ENCODE measurements at regions not wholly inside any gene's neighbourhood (a gene's known extent, or its start where the extent isn't known, plus 50 kb on each side); places are given as distances from the start of the nearest gene placed in this dataset.
"Not testable (repeated sequence)": the region's sequence is repeated elsewhere in the genome, so short reads cannot be mapped to it uniquely, and the experiment has no call there.

- no peak for DNase-seq
- in situ Hi-C loops (cut with HindIII; ENCODE audit: low pct_ligation_motif_present, low pct_unique_long_range_greater_than_20kb, low sequenced_read_pairs) = no loop called here
These were observed 81.4 kb upstream of the ARID1B start for GRCh38 chr6:156695742-156696141.

- no peak for DNase-seq
- in situ Hi-C loops (cut with HindIII; ENCODE audit: low pct_ligation_motif_present, low pct_unique_long_range_greater_than_20kb, low sequenced_read_pairs) = no loop called here
These were observed 82.5 kb upstream of the ARID1B start for GRCh38 chr6:156694679-156695078.

- in situ Hi-C loops (cut with HindIII; ENCODE audit: low pct_ligation_motif_present, low pct_unique_long_range_greater_than_20kb, low sequenced_read_pairs) = no loop called here
- DNase-seq = no peak
These were observed 86.2 kb upstream of the ARID1B start for GRCh38 chr6:156691018-156691417.

GRCh38 chr6:156689656-156690055, 87.5 kb upstream of the ARID1B start:
- in situ Hi-C loops (cut with HindIII; ENCODE audit: low pct_ligation_motif_present, low pct_unique_long_range_greater_than_20kb, low sequenced_read_pairs) = no loop called here
- no peak for DNase-seq

GRCh38 chr6:156688620-156688971, 88.6 kb upstream of the ARID1B start:
- no peak for DNase-seq
- in situ Hi-C loops (cut with HindIII; ENCODE audit: low pct_ligation_motif_present, low pct_unique_long_range_greater_than_20kb, low sequenced_read_pairs) = no loop called here

GRCh38 chr6:156687789-156688619, 89.2 kb upstream of the ARID1B start:
- no peak for DNase-seq

GRCh38 chr6:156686995-156687788, 90.0 kb upstream of the ARID1B start:
- in situ Hi-C loops (cut with HindIII; ENCODE audit: low pct_ligation_motif_present, low pct_unique_long_range_greater_than_20kb, low sequenced_read_pairs) = no loop called here
- peak; percentile 85 for DNase-seq

More at GRCh38 chr6:156687789-156688619, 89.2 kb upstream of the ARID1B start:
- in situ Hi-C loops (cut with HindIII; ENCODE audit: low pct_ligation_motif_present, low pct_unique_long_range_greater_than_20kb, low sequenced_read_pairs) = no loop called here

GRCh38 chr6:156686301-156686994, 90.7 kb upstream of the ARID1B start:
- in situ Hi-C loops (cut with HindIII; ENCODE audit: low pct_ligation_motif_present, low pct_unique_long_range_greater_than_20kb, low sequenced_read_pairs) = no loop called here
- peak; percentile 70 for DNase-seq

- in situ Hi-C loops (cut with HindIII; ENCODE audit: low pct_ligation_motif_present, low pct_unique_long_range_greater_than_20kb, low sequenced_read_pairs) = no loop called here
These were observed 91.4 kb upstream of the ARID1B start for GRCh38 chr6:156685823-156686222.

GRCh38 chr6:156683821-156684220, 93.4 kb upstream of the ARID1B start:
- DNase-seq = no peak
- in situ Hi-C loops (cut with HindIII; ENCODE audit: low pct_ligation_motif_present, low pct_unique_long_range_greater_than_20kb, low sequenced_read_pairs) = no loop called here

More at GRCh38 chr6:156685823-156686222, 91.4 kb upstream of the ARID1B start:
- no peak for DNase-seq

GRCh38 chr6:156676721-156677120, 100.5 kb upstream of the ARID1B start:
- no peak for DNase-seq
- in situ Hi-C loops (cut with HindIII; ENCODE audit: low pct_ligation_motif_present, low pct_unique_long_range_greater_than_20kb, low sequenced_read_pairs) = no loop called here

- in situ Hi-C loops (cut with HindIII; ENCODE audit: low pct_ligation_motif_present, low pct_unique_long_range_greater_than_20kb, low sequenced_read_pairs) = no loop called here
- DNase-seq = no peak
These were observed 103.0 kb upstream of the ARID1B start for GRCh38 chr6:156674197-156674596.

- in situ Hi-C loops (cut with HindIII; ENCODE audit: low pct_ligation_motif_present, low pct_unique_long_range_greater_than_20kb, low sequenced_read_pairs) = not testable (repeated sequence)
These were observed 107.1 kb upstream of the ARID1B start for GRCh38 chr6:156670097-156670496.

GRCh38 chr6:156662025-156662445, 115.1 kb upstream of the ARID1B start:
- in situ Hi-C loops (cut with HindIII; ENCODE audit: low pct_ligation_motif_present, low pct_unique_long_range_greater_than_20kb, low sequenced_read_pairs) = no loop called here
- no peak for DNase-seq

More at GRCh38 chr6:156670097-156670496, 107.1 kb upstream of the ARID1B start:
- not testable (repeated sequence) for DNase-seq

- in situ Hi-C loops (cut with HindIII; ENCODE audit: low pct_ligation_motif_present, low pct_unique_long_range_greater_than_20kb, low sequenced_read_pairs) = no loop called here
- no peak for DNase-seq
These were observed 116.8 kb upstream of the ARID1B start for GRCh38 chr6:156660389-156660788.

- in situ Hi-C loops (cut with HindIII; ENCODE audit: low pct_ligation_motif_present, low pct_unique_long_range_greater_than_20kb, low sequenced_read_pairs) = no loop called here
- DNase-seq = no peak
These were observed 117.4 kb upstream of the ARID1B start for GRCh38 chr6:156659822-156660198.

GRCh38 chr6:156658966-156659821, 118.0 kb upstream of the ARID1B start:
- in situ Hi-C loops (cut with HindIII; ENCODE audit: low pct_ligation_motif_present, low pct_unique_long_range_greater_than_20kb, low sequenced_read_pairs) = no loop called here

More at GRCh38 chr6:156658966-156659821, 118.0 kb upstream of the ARID1B start:
- DNase-seq = no peak
